Right atrium auricular region (tissue), 2 donors: ENCODE measurements at regions not wholly inside any gene's neighbourhood (a gene's known extent, or its start where the extent isn't known, plus 50 kb on each side); places are given as distances from the start of the nearest gene placed in this dataset.

Experiments
- DNase-seq: peaks from one replicate; pipeline ENCODE4 v3.0.0-alpha.2; 2019; ENCODE audit warnings: low spot score
- H3K27ac ChIP-seq, 2 donors: fragments of 200-600 bp; sonication (generic); 1 replicate in 1 of 2; 2 replicates in 1 of 2; pipeline ENCODE4 v1.5.1; 2016 to 2019
- H3K27me3 ChIP-seq, 2 donors: fragments of 200-600 bp; sonication (generic); one replicate each; pipeline versions ENCODE4 v1.5.1 to v1.6.0; 2017 to 2019
- H3K36me3 ChIP-seq: fragments of 200-600 bp; sonication (generic); one replicate; pipeline ENCODE4 v1.5.1; 2016
- H3K4me1 ChIP-seq, 2 donors: fragments of 200-600 bp; sonication (generic); one replicate each; pipeline versions ENCODE4 v1.5.1 to v1.6.0; 2017 to 2019
- H3K4me3 ChIP-seq, 2 donors: fragments of 200-600 bp; sonication (generic); 1 replicate in 1 of 2; 2 replicates in 1 of 2; pipeline ENCODE4 v1.5.1; 2017 to 2019; ENCODE audit warnings: mild to moderate bottlenecking in 1 of 2, moderate library complexity in 1 of 2
- H3K9me3 ChIP-seq, 2 donors: fragments of 200-600 bp; sonication (generic); one replicate each; pipeline ENCODE4 v1.5.1; 2019
- CTCF ChIP-seq, 2 donors: fragments of 200-600 bp; sonication (generic); IDR thresholded peaks; one replicate each; pipeline ENCODE4 v1.5.1; 2019; ENCODE audit warnings: antibody characterized with exemption in 2 of 2

- H3K27me3 ChIP-seq = no peaks in the 10 kb centered on the region
- no peaks in the 10 kb centered on the region for H3K4me1 ChIP-seq
- no peaks in the 10 kb centered on the region for H3K36me3 ChIP-seq
- TF ChIP-seq CTCF (IDR thresholded peaks at IDR 0.05) = no peak
- H3K27ac ChIP-seq = no peak overlapping the region
- no peak overlapping the region for H3K4me3 ChIP-seq
- no peak for DNase-seq
- peaks cover 0 to 7% of the 10 kb centered on the region in 2 donors for H3K9me3 ChIP-seq
These were observed 437.0 kb downstream of the SUCLA2 start for GRCh38 chr13:47564041-47564440.

GRCh38 chr13:47556703-47557102 is 444.4 kb downstream of the SUCLA2 start:
- H3K27ac ChIP-seq = no peak overlapping the region
- H3K9me3 ChIP-seq = no peaks in the 10 kb centered on the region
- DNase-seq = no peak
- no peaks in the 10 kb centered on the region for H3K27me3 ChIP-seq
- H3K4me1 ChIP-seq = no peaks in the 10 kb centered on the region
- no peak overlapping the region for H3K4me3 ChIP-seq
- no peaks in the 10 kb centered on the region for H3K36me3 ChIP-seq
- no peak for TF ChIP-seq CTCF (IDR thresholded peaks at IDR 0.05)

- Histone ChIP-seq H3K36me3 (no peaks in the 10 kb centered on the region), H3K4me3 (no peak overlapping the region), H3K27me3 (no peaks in the 10 kb centered on the region), H3K9me3 (no peaks in the 10 kb centered on the region), H3K27ac (no peak overlapping the region), H3K4me1 (no peaks in the 10 kb centered on the region)
- no peak for DNase-seq
- no peak for TF ChIP-seq CTCF (IDR thresholded peaks at IDR 0.05)
These were observed 445.8 kb downstream of the SUCLA2 start for GRCh38 chr13:47555235-47555634.

- no peaks in the 10 kb centered on the region for H3K27me3 ChIP-seq
- no peak for DNase-seq
- no peak overlapping the region for H3K4me3 ChIP-seq
- no peak overlapping the region for H3K27ac ChIP-seq
- no peaks in the 10 kb centered on the region for H3K9me3 ChIP-seq
- H3K36me3 ChIP-seq = no peaks in the 10 kb centered on the region
- TF ChIP-seq CTCF (IDR thresholded peaks at IDR 0.05) = no peak
- H3K4me1 ChIP-seq = no peaks in the 10 kb centered on the region
These were observed 447.6 kb downstream of the SUCLA2 start for GRCh38 chr13:47553329-47553977.

- no peak for TF ChIP-seq CTCF (IDR thresholded peaks at IDR 0.05)
- DNase-seq = no peak
These were observed 451.8 kb downstream of the SUCLA2 start for GRCh38 chr13:47549219-47549752.

More at GRCh38 chr13:47549219-47549752, 451.8 kb downstream of the SUCLA2 start:
- Histone ChIP-seq H3K4me1 (peaks cover 0 to 6% of the 10 kb centered on the region in 2 donors), H3K36me3 (no peaks in the 10 kb centered on the region), H3K27me3 (no peaks in the 10 kb centered on the region), H3K9me3 (no peaks in the 10 kb centered on the region), H3K4me3 (no peak overlapping the region), H3K27ac (no peak overlapping the region)
